Bronchial epithelial cell (primary cell): ENCODE measurements at regions not wholly inside any gene's neighbourhood (a gene's known extent, or its start where the extent isn't known, plus 50 kb on each side); places are given as distances from the start of the nearest gene placed in this dataset.
A peak's percentile ranks its signal among the peaks of the same experiment; 100 is the strongest.

ENCODE experiments used
- DNase-seq: peaks from one replicate; pipeline ENCODE4 v3.0.0-alpha.2; 2010; ENCODE audit warnings: low read depth
- FAIRE-seq: peaks from 2 replicates; lab custom pipeline; 2011; peaks lifted over from hg19 to GRCh38; lab: Jason Lieb, UNC
- H3K27me3 ChIP-seq: 2 replicates; pipeline ENCODE4 v1.5.1; 2011; ENCODE audit warnings: low read length; ENCODE audit not compliant: control insufficient read depth, insufficient read depth
- H3K36me3 ChIP-seq: 2 replicates; pipeline ENCODE4 v1.5.1; 2011; ENCODE audit warnings: low read length; ENCODE audit not compliant: control insufficient read depth, insufficient read depth
- H3K4me3 ChIP-seq: 2 replicates; pipeline ENCODE4 v1.5.1; 2011; ENCODE audit warnings: mild to moderate bottlenecking, low read depth, low read length, control low read depth
- TF ChIP-seq, protein P1 (sequence below): IDR thresholded peaks from 2 replicates; pipeline ENCODE4 v1.5.1; 2011; ENCODE audit warnings: mild to moderate bottlenecking, moderate library complexity, low read length, control low read depth, inconsistent platforms; ENCODE audit not compliant: insufficient read depth, severe bottlenecking

DNA sequence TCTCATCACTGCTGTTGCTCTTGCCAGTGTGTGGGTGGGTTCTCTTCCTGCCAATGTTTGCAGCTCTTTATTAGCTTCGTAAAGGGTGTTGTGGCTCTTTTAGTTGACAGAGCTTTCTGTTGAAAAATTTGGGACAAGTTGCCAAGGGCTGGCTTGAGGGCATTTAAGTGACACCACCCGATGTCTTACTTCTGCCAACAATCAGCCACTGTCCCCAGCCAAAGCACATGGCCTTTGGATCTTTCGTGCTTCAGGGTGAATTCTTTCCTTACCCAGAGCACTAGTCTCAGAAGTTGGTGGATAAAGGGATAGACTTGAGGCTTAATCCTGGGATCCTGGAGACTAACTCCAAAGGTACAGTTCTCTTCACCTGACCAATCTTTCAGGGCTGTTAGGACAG lies 113.6 kb downstream of the SOX3 start:
- H3K4me3 ChIP-seq: no peak overlapping the region
- TF ChIP-seq, protein P1, sequence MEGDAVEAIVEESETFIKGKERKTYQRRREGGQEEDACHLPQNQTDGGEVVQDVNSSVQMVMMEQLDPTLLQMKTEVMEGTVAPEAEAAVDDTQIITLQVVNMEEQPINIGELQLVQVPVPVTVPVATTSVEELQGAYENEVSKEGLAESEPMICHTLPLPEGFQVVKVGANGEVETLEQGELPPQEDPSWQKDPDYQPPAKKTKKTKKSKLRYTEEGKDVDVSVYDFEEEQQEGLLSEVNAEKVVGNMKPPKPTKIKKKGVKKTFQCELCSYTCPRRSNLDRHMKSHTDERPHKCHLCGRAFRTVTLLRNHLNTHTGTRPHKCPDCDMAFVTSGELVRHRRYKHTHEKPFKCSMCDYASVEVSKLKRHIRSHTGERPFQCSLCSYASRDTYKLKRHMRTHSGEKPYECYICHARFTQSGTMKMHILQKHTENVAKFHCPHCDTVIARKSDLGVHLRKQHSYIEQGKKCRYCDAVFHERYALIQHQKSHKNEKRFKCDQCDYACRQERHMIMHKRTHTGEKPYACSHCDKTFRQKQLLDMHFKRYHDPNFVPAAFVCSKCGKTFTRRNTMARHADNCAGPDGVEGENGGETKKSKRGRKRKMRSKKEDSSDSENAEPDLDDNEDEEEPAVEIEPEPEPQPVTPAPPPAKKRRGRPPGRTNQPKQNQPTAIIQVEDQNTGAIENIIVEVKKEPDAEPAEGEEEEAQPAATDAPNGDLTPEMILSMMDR: no peak
- FAIRE-seq: no peak
- no peak for DNase-seq
- no peaks in the 10 kb centered on the region for H3K36me3 ChIP-seq
- no peaks in the 10 kb centered on the region for H3K27me3 ChIP-seq

DNA sequence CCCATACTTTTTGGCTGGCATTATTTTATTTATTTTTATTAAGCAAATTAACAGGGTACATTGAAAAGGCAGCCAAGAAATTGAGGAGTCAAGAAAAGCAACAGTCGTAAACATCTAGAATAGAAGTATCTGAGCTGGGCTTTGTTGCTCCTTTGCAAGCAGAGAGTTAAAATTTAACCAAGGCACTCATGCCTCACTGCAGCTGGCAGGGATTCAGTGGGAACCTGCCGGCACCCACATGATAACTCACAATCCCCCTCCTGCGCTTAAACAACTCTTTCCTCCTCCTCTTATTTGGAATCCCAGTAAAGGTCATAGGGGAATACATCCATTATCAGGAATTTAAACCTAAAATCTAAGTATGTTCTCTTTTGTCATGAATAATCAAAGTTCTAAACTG lies 115.5 kb downstream of the SOX3 start:
- Histone ChIP-seq H3K36me3 (no peaks in the 10 kb centered on the region), H3K27me3 (no peaks in the 10 kb centered on the region), H3K4me3 (no peak overlapping the region)
- TF ChIP-seq, protein P1: no peak
- FAIRE-seq (no peak), DNase-seq (no peak)

DNA sequence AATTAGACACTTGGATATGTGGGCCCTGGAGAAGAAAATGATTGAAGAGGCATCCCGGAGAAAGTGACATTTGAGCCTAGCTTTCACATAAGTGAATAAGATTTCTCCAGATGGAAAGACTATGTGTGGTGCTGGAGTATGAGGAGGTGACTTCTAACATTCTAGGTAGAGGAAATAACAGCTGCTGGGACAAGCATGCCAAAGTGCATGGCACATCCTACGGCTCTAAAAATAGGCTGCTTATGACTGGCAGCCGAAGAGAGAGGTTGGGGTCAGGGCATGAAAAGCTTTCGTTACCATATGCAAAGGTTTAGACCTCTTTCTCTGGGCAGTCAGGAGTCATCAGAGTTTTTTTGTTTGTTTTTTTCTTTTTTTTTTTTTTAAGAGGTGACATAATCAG lies 142.0 kb downstream of the SOX3 start:
- TF ChIP-seq, protein P1: no peak
- DNase-seq (no peak), FAIRE-seq (no peak)
- Histone ChIP-seq H3K27me3 (no peaks in the 10 kb centered on the region), H3K36me3 (no peaks in the 10 kb centered on the region), H3K4me3 (no peak overlapping the region)

DNA sequence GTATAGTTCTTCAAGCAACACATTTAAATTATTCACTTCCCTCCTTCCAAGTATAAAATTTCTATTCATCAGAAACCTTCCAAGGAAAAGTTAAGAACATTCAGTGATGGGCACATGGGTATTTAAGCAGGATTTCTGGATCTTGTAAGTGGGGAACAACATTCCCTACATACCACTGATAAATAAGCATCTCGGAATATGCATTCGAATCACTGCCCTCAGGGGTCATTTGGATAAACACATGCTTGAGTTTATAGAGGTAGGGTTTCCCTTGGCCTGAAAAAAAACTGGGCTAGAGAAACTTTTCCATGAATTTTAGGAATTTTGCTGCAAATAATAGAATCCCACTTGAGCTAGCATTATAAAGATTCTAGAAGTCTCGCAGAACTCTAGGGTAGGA lies 143.9 kb downstream of the SOX3 start:
- Histone ChIP-seq H3K4me3 (no peak overlapping the region), H3K27me3 (peaks cover 1% of the 10 kb centered on the region), H3K36me3 (no peaks in the 10 kb centered on the region)
- DNase-seq: no peak
- TF ChIP-seq, protein P1: no peak
- FAIRE-seq: no peak

DNA sequence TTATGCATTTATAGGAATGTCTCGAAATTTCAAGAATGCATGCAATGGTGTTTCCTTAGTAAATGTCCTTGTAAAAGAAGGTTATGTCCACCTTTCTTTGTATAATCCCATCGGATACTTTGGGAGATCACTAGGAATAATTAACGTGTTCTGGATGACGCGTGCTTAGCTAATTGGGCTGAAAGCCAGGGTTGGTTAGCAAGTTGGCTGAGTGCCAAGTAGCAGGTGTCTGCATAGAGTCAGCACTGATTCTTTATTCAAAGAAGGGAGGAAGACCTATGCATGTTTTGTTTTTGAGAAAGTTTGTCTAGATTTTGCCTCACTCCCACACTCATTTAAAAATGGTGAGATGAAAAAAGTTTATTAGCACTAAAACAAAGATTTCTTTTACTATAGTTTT lies 144.6 kb downstream of the SOX3 start:
- FAIRE-seq: no peak
- H3K36me3 ChIP-seq: no peaks in the 10 kb centered on the region
- peak; percentile 1 for DNase-seq
- no peak overlapping the region for H3K4me3 ChIP-seq
- TF ChIP-seq, protein P1: no peak
- H3K27me3 ChIP-seq: peaks cover 1% of the 10 kb centered on the region

DNA sequence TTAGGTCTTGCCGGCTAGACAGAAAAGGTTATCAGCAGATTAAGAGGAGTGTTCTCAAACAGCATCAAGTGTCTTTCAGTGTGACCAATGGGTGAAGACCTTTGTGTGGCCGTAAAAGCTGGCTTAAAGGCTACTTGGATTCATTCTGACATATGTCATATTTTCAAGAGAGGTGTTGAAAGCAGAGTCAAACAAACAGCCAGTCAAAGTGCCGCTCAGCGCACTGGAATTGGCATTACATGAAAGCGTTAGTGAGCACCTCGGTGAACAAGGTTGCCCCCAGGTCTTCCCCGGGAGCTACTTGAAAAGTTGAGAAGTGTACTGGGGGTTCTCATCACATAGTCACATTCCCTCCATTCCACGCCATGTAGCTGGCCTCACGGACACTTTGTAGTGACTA lies 148.9 kb downstream of the SOX3 start:
- H3K27me3 ChIP-seq: peaks cover 1% of the 10 kb centered on the region
- FAIRE-seq: no peak
- H3K36me3 ChIP-seq: no peaks in the 10 kb centered on the region
- TF ChIP-seq, protein P1: no peak
- DNase-seq: no peak
- no peak overlapping the region for H3K4me3 ChIP-seq
